H1 (cell line): ENCODE measurements at regions not wholly inside any gene's neighbourhood (a gene's known extent, or its start where the extent isn't known, plus 50 kb on each side); places are given as distances from the start of the nearest gene placed in this dataset.
A peak's percentile ranks its signal among the peaks of the same experiment; 100 is the strongest.

Experiments
- CTCF ChIA-PET: fragments of 300-600 bp; sonication (Branson Sonifier 250); formaldehyde crosslinking; loops from one replicate; lab custom pipeline; 2021; ENCODE audit not compliant: partially characterized antibody; lab: Charles Lee
- POLR2A ChIA-PET: fragments of 300-600 bp; sonication (Branson Sonifier 250); formaldehyde crosslinking; loops from one replicate; lab custom pipeline; 2021; ENCODE audit warnings: inconsistent platforms; ENCODE audit not compliant: partially characterized antibody; lab: Charles Lee
- DNase-seq, 2 experiments: peaks; one replicate each; pipeline versions ENCODE4 v3.0.0 to v3.0.0-alpha.2; 2010 to 2022; ENCODE audit warnings: low spot score in 2 of 2, low read depth in 1 of 2, mixed read lengths in 1 of 2
- FAIRE-seq: peaks from 2 replicates; lab custom pipeline; 2011; peaks lifted over from hg19 to GRCh38; lab: Jason Lieb, UNC
- H2AFZ ChIP-seq: 2 replicates; pipeline ENCODE4 v1.8.1; 2012; ENCODE audit warnings: low read length, inconsistent platforms
- H2AK5ac ChIP-seq: 2 replicates; pipeline ENCODE4 v1.6.1; 2013; ENCODE audit warnings: low read depth, low read length
- H2BK120ac ChIP-seq: replicated peaks from 2 replicates; pipeline ENCODE3; 2013; ENCODE audit warnings: low read depth, low read length, inconsistent platforms
- H2BK12ac ChIP-seq: 2 replicates; pipeline ENCODE4 v1.6.1; 2013; ENCODE audit warnings: low read depth, low read length
- H2BK15ac ChIP-seq: 2 replicates; pipeline ENCODE4 v1.6.1; 2013; ENCODE audit warnings: low read length
- H2BK20ac ChIP-seq: 2 replicates; pipeline ENCODE4 v1.6.1; 2013; ENCODE audit warnings: low read length
- H2BK5ac ChIP-seq: 2 replicates; pipeline ENCODE4 v1.6.1; 2013; ENCODE audit warnings: low read depth, low read length
- H3K14ac ChIP-seq: 2 replicates; pipeline ENCODE4 v1.6.1; 2013; ENCODE audit warnings: inconsistent platforms; ENCODE audit not compliant: insufficient read length
- H3K18ac ChIP-seq: 2 replicates; pipeline ENCODE4 v1.6.1; 2013; ENCODE audit warnings: low read length; ENCODE audit errors: extremely low read depth
- H3K23ac ChIP-seq: 2 replicates; pipeline ENCODE4 v1.6.1; 2013; ENCODE audit warnings: inconsistent platforms; ENCODE audit not compliant: insufficient read length
- H3K23me2 ChIP-seq: 2 replicates; pipeline ENCODE4 v1.6.1; 2013; ENCODE audit warnings: low read depth, low read length
- H3K27ac ChIP-seq: 2 replicates; pipeline ENCODE4 v1.6.1; 2011; ENCODE audit warnings: low read depth, low read length, inconsistent platforms
- H3K27me3 ChIP-seq, 4 experiments: replicated peaks in 1 of 4; 1 replicate in 1 of 4; 2 replicates in 3 of 4; pipeline versions ENCODE4 v1.6.1 to v1.8.1; 2011 to 2013; ENCODE audit warnings: low read length in 3 of 4, mild to moderate bottlenecking in 3 of 4, inconsistent platforms in 2 of 4, mixed read lengths in 2 of 4, moderate library complexity in 1 of 4; ENCODE audit not compliant: control insufficient read depth in 3 of 4, insufficient read depth in 3 of 4; ENCODE audit errors: extremely low read depth in 1 of 4
- H3K36me3 ChIP-seq, 4 experiments: 2 replicates each; pipeline versions ENCODE4 v1.6.1 to v1.8.1; 2011 to 2013; ENCODE audit warnings: mild to moderate bottlenecking in 4 of 4, low read length in 3 of 4, moderate library complexity in 2 of 4, control low read depth in 1 of 4, inconsistent platforms in 1 of 4; ENCODE audit not compliant: insufficient read depth in 4 of 4, control insufficient read depth in 2 of 4
- H3K4ac ChIP-seq: replicated peaks from 2 replicates; pipeline ENCODE3; 2013; ENCODE audit warnings: low read length, low read depth, mixed read lengths, inconsistent platforms; ENCODE audit not compliant: insufficient read length
- H3K4me1 ChIP-seq, 4 experiments: replicated peaks in 1 of 4; 1 replicate in 1 of 4; 2 replicates in 3 of 4; pipeline versions ENCODE4 v1.6.1 to v1.8.1; 2011 to 2013; ENCODE audit warnings: low read length in 3 of 4, inconsistent platforms in 2 of 4, mixed read lengths in 1 of 4; ENCODE audit not compliant: insufficient read depth in 4 of 4, control insufficient read depth in 3 of 4
- H3K4me2 ChIP-seq, 2 experiments: 2 replicates each; pipeline versions ENCODE4 v1.6.1 to v1.8.1; 2011 to 2013; ENCODE audit warnings: low read depth in 2 of 2, low read length in 2 of 2, control low read depth in 1 of 2, inconsistent platforms in 1 of 2, mild to moderate bottlenecking in 1 of 2; ENCODE audit not compliant: insufficient read depth in 1 of 2
- H3K4me3 ChIP-seq, 4 experiments: fragments of 200-600, 300-600 bp in 1 of 4; sonication (generic), shearing (Covaris generic), sonication (Bioruptor Twin) in 1 of 4; 2 replicates each; pipeline versions ENCODE4 v1.5.1 to v1.8.1; 2011 to 2016; ENCODE audit warnings: low read length in 4 of 4, low read depth in 3 of 4, control low read depth in 2 of 4, inconsistent platforms in 2 of 4, mild to moderate bottlenecking in 2 of 4, mixed read lengths in 1 of 4, moderate library complexity in 1 of 4; ENCODE audit not compliant: insufficient read depth in 2 of 4; ENCODE audit errors: extremely low read depth in 1 of 4
- H3K56ac ChIP-seq: replicated peaks from 2 replicates; pipeline ENCODE3; 2013; ENCODE audit warnings: low read depth, mild to moderate bottlenecking, mixed read lengths, low read length, inconsistent platforms; ENCODE audit not compliant: insufficient read length
- H3K79me1 ChIP-seq: 2 replicates; pipeline ENCODE4 v1.6.1; 2013; ENCODE audit warnings: low read depth, low read length, control low read depth
- H3K79me2 ChIP-seq, 2 experiments: 2 replicates each; pipeline versions ENCODE4 v1.6.1 to v1.8.1; 2012 to 2013; ENCODE audit warnings: low read length in 2 of 2, mild to moderate bottlenecking in 2 of 2, inconsistent platforms in 1 of 2; ENCODE audit not compliant: insufficient read depth in 2 of 2, control insufficient read depth in 1 of 2
- H3K9ac ChIP-seq, 4 experiments: replicated peaks in 1 of 4; 1 replicate in 1 of 4; 2 replicates in 3 of 4; pipeline versions ENCODE4 v1.6.1 to v1.8.1; 2011 to 2013; ENCODE audit warnings: low read depth in 3 of 4, low read length in 3 of 4, control low read depth in 2 of 4, mild to moderate bottlenecking in 2 of 4, moderate library complexity in 2 of 4, inconsistent platforms in 1 of 4; ENCODE audit errors: extremely low read depth in 1 of 4
- H3K9me3 ChIP-seq, 2 experiments: 2 replicates each; pipeline versions ENCODE4 v1.6.1 to v1.8.1; 2012 to 2013; ENCODE audit warnings: mild to moderate bottlenecking in 2 of 2, moderate library complexity in 2 of 2, control low read depth in 1 of 2, inconsistent platforms in 1 of 2, low read depth in 1 of 2, low read length in 1 of 2, mixed read lengths in 1 of 2; ENCODE audit not compliant: insufficient read depth in 2 of 2
- H4K20me1 ChIP-seq, 2 experiments: replicated peaks in 1 of 2; 2 replicates each; pipeline versions ENCODE3 to v1.8.1; 2011 to 2013; ENCODE audit warnings: inconsistent platforms in 2 of 2, low read length in 2 of 2, mild to moderate bottlenecking in 1 of 2; ENCODE audit not compliant: insufficient read depth in 2 of 2, control insufficient read depth in 1 of 2
- H4K5ac ChIP-seq: 2 replicates; pipeline ENCODE4 v1.6.1; 2013; ENCODE audit warnings: low read length, low read depth, mixed read lengths, inconsistent platforms; ENCODE audit not compliant: insufficient read length
- H4K8ac ChIP-seq: 2 replicates; pipeline ENCODE4 v1.8.0; 2013; ENCODE audit warnings: mild to moderate bottlenecking, moderate library complexity, low read length, inconsistent platforms; ENCODE audit not compliant: insufficient read depth; ENCODE audit errors: extremely low read depth
- H4K91ac ChIP-seq: replicated peaks from 2 replicates; pipeline ENCODE3; 2013; ENCODE audit warnings: low read length, mixed read lengths, inconsistent platforms; ENCODE audit not compliant: insufficient read length
- KDM1A ChIP-seq: fragments of 200-600, 300-600 bp; sonication (generic); IDR thresholded peaks from 2 replicates; pipeline ENCODE4 v1.7.1; 2016; ENCODE audit warnings: mild to moderate bottlenecking, low read length, borderline replicate concordance
- SRF ChIP-seq: IDR thresholded peaks from 2 replicates; pipeline ENCODE4 v1.6.1; 2011; ENCODE audit warnings: mild to moderate bottlenecking, low read depth, low read length, moderate library complexity
- WGBS, 2 experiments: shearing (Covaris generic) in 1 of 2; methylation state at CpG; one replicate each; pipeline versions ENCODE4 v1.1.6 to v1.1.7; 2013 to 2015; ENCODE audit warnings: low lambda C conversion rate in 2 of 2, mixed read lengths in 2 of 2, inconsistent platforms in 1 of 2, low coverage in 1 of 2, missing lambda C conversion rate in 1 of 2; ENCODE audit not compliant: insufficient replicate concordance in 2 of 2, insufficient coverage in 1 of 2, insufficient read length in 1 of 2; ENCODE audit errors: extremely low coverage in 1 of 2, missing lambda C conversion rate in 1 of 2; 5-methylcytosine and 5-hydroxymethylcytosine counted together

GRCh38 chr5:117209479-117209878 is 634.9 kb upstream of the SEMA6A start:
- H3K23me2 ChIP-seq: no peaks in the 10 kb centered on the region
- no peak for DNase-seq
- no peak overlapping the region for H2AFZ ChIP-seq
- no peak overlapping the region for H3K14ac ChIP-seq
- no peak overlapping the region for H4K5ac ChIP-seq
- H3K23ac ChIP-seq: no peak overlapping the region
- H3K9me3 ChIP-seq: no peaks in the 10 kb centered on the region
- POLR2A ChIA-PET: no interaction called here
- no peak overlapping the region for H3K4ac ChIP-seq
- no peak overlapping the region for H4K91ac ChIP-seq
- H2BK15ac ChIP-seq: no peak overlapping the region
- no peak overlapping the region for H3K56ac ChIP-seq
- no peaks in the 10 kb centered on the region for H3K79me2 ChIP-seq
- no peak overlapping the region for H2BK20ac ChIP-seq
- no peaks in the 10 kb centered on the region for H4K20me1 ChIP-seq
- no peak overlapping the region for H3K18ac ChIP-seq
- no peaks in the 10 kb centered on the region for H3K36me3 ChIP-seq
- no peak overlapping the region for H3K9ac ChIP-seq
- TF ChIP-seq KDM1A: 0 out of 2 replicates have a peak, but pooled peaks have one; percentile 20
- no peak for TF ChIP-seq SRF
- TF ChIP-seq, all 59 proteins: peak for 1
- H4K8ac ChIP-seq: no peak overlapping the region
- H2BK120ac ChIP-seq: no peak overlapping the region
- 88% methylated on average over 3 of the region's 3 CpGs; no CpG with 5 or more reads in 1 of the 2 experiments for WGBS, 2 experiments
- no peaks in the 10 kb centered on the region; the same call in 1 of the 2 replicates for H3K79me1 ChIP-seq
- no peak overlapping the region for H2AK5ac ChIP-seq
- no peak for FAIRE-seq
- H2BK12ac ChIP-seq: no peak overlapping the region
- H3K27me3 ChIP-seq: no peaks in the 10 kb centered on the region
- H3K27ac ChIP-seq: no peak overlapping the region
- H3K4me3 ChIP-seq: no peak overlapping the region
- peaks cover 0 to 7% (median 4%) of the 10 kb centered on the region in 4 experiments; a peak in 2 of 7 replicates for H3K4me1 ChIP-seq
- H3K4me2 ChIP-seq: no peak overlapping the region
- CTCF ChIA-PET: no interaction called here
- H2BK5ac ChIP-seq: no peak overlapping the region
